ENCODE measurements at regions not wholly inside any gene's neighbourhood (a gene's known extent, or its start where the extent isn't known, plus 50 kb on each side); places are given as distances from the start of the nearest gene placed in this dataset.

- Histone ChIP-seq H3K4me1 (ENCODE audit: control insufficient read depth, insufficient read depth, low read length) (peaks cover 21% of the 10 kb centered on the region), H3K36me3 (ENCODE audit: control insufficient read depth, insufficient read depth, low read length) (no peaks in the 10 kb centered on the region), H3K27ac (ENCODE audit: low read depth, low read length) (peak overlapping the region; percentile 6), H3K27me3 (ENCODE audit: control insufficient read depth, insufficient read depth, low read length, poor library complexity, severe bottlenecking) (peaks cover 31% of the 10 kb centered on the region), H3K4me3 (ENCODE audit: low read length) (peak overlapping the region; percentile 3), H3K9me3 (ENCODE audit: control insufficient read depth, low read length) (no peaks in the 10 kb centered on the region), H3K9ac (ENCODE audit: extremely low read depth, low read length, poor library complexity, severe bottlenecking) (peak overlapping the region; percentile 4)
- H3K27ac Mint-ChIP-seq: peak overlapping the region; percentile 91
- peaks cover 33% of the 10 kb centered on the region for H3K27me3 Mint-ChIP-seq (ENCODE audit: insufficient read depth)
- 30 to 33% methylated on average over 9 of the region's 9 CpGs for WGBS, 2 experiments (ENCODE audit: insufficient coverage in 1 of 2, insufficient read length in 1 of 2)
- H3K9me3 Mint-ChIP-seq: no peaks in the 10 kb centered on the region
- H3K4me1 Mint-ChIP-seq: peaks cover 55% of the 10 kb centered on the region
- TF ChIP-seq CTCF (conservative IDR thresholded peaks at IDR 0.05): no peak
- H3K36me3 Mint-ChIP-seq (ENCODE audit: low read depth): no peaks in the 10 kb centered on the region
- H3K4me3 Mint-ChIP-seq: peak overlapping the region; percentile 33
- DNase-seq: peak; percentile 72
Measured at GRCh38 chr5:14036947-14037346, 92.5 kb upstream of the DNAH5 start.

- Mint-ChIP-seq H3K27ac (peak overlapping the region; percentile 91), H3K4me3 (peak overlapping the region; percentile 33), H3K27me3 (ENCODE audit: insufficient read depth) (peaks cover 33% of the 10 kb centered on the region), H3K36me3 (ENCODE audit: low read depth) (no peaks in the 10 kb centered on the region), H3K9me3 (no peaks in the 10 kb centered on the region), H3K4me1 (peaks cover 55% of the 10 kb centered on the region)
- Histone ChIP-seq H3K4me1 (ENCODE audit: control insufficient read depth, insufficient read depth, low read length) (peaks cover 21% of the 10 kb centered on the region), H3K27ac (ENCODE audit: low read depth, low read length) (peak overlapping the region; percentile 45), H3K4me3 (ENCODE audit: low read length) (peak overlapping the region; percentile 3), H3K9me3 (ENCODE audit: control insufficient read depth, low read length) (no peaks in the 10 kb centered on the region), H3K9ac (ENCODE audit: extremely low read depth, low read length, poor library complexity, severe bottlenecking) (peak overlapping the region; percentile 4), H3K27me3 (ENCODE audit: control insufficient read depth, insufficient read depth, low read length, poor library complexity, severe bottlenecking) (peaks cover 31% of the 10 kb centered on the region), H3K36me3 (ENCODE audit: control insufficient read depth, insufficient read depth, low read length) (no peaks in the 10 kb centered on the region)
- no peak for TF ChIP-seq CTCF (conservative IDR thresholded peaks at IDR 0.05)
- WGBS, 2 experiments (ENCODE audit: insufficient coverage in 1 of 2, insufficient read length in 1 of 2): 42 to 50% methylated on average over 1 to 2 of the region's 2 CpGs
- DNase-seq: peak; percentile 70
Measured at GRCh38 chr5:14036514-14036913, 92.0 kb upstream of the DNAH5 start.

- DNase-seq: peak; percentile 85
- peaks cover 33% of the 10 kb centered on the region for H3K27me3 Mint-ChIP-seq (ENCODE audit: insufficient read depth)
- H3K4me3 ChIP-seq (ENCODE audit: low read length): peak overlapping the region; percentile 3
- no peaks in the 10 kb centered on the region for H3K36me3 ChIP-seq (ENCODE audit: control insufficient read depth, insufficient read depth, low read length)
- peak overlapping the region; percentile 45 for H3K27ac ChIP-seq (ENCODE audit: low read depth, low read length)
- no peak for TF ChIP-seq CTCF (conservative IDR thresholded peaks at IDR 0.05)
- H3K36me3 Mint-ChIP-seq (ENCODE audit: low read depth): no peaks in the 10 kb centered on the region
- peaks cover 21% of the 10 kb centered on the region for H3K4me1 ChIP-seq (ENCODE audit: control insufficient read depth, insufficient read depth, low read length)
- peak overlapping the region; percentile 91 for H3K27ac Mint-ChIP-seq
- no peaks in the 10 kb centered on the region for H3K9me3 Mint-ChIP-seq
- H3K27me3 ChIP-seq (ENCODE audit: control insufficient read depth, insufficient read depth, low read length, poor library complexity, severe bottlenecking): peaks cover 31% of the 10 kb centered on the region
- H3K4me3 Mint-ChIP-seq: peak overlapping the region; percentile 24
- H3K9ac ChIP-seq (ENCODE audit: extremely low read depth, low read length, poor library complexity, severe bottlenecking): peak overlapping the region; percentile 24
- no peaks in the 10 kb centered on the region for H3K9me3 ChIP-seq (ENCODE audit: control insufficient read depth, low read length)
- WGBS, 2 experiments (ENCODE audit: insufficient coverage in 1 of 2, insufficient read length in 1 of 2): 2 to 4% methylated on average over 6 to 10 of the region's 10 CpGs
- peaks cover 52% of the 10 kb centered on the region for H3K4me1 Mint-ChIP-seq
Measured at GRCh38 chr5:14035859-14036503, 91.5 kb upstream of the DNAH5 start.

All from endodermal cell (in vitro differentiated cells).